GM12891 (cell line): ENCODE measurements at regions not wholly inside any gene's neighbourhood (a gene's known extent, or its start where the extent isn't known, plus 50 kb on each side); places are given as distances from the start of the nearest gene placed in this dataset.

ENCODE experiments used
- PAX5 ChIP-seq: IDR thresholded peaks from 2 replicates; pipeline ENCODE4 v1.6.1; 2011; ENCODE audit warnings: low read length, moderate library complexity, mild to moderate bottlenecking; ENCODE audit not compliant: insufficient read depth, severe bottlenecking
- POLR2A ChIP-seq: IDR thresholded peaks from 2 replicates; pipeline ENCODE4 v1.6.1; 2011; ENCODE audit warnings: low read depth, low read length, control low read depth
- POLR2AphosphoS5 ChIP-seq: IDR thresholded peaks from 2 replicates; pipeline ENCODE4 v1.6.1; 2011; ENCODE audit warnings: low read depth, low read length, control low read depth
- POU2F2 ChIP-seq: IDR thresholded peaks from 2 replicates; pipeline ENCODE4 v1.6.1; 2011; ENCODE audit warnings: low read depth, mild to moderate bottlenecking, control low read depth, low read length, moderate library complexity
- SPI1 ChIP-seq: IDR thresholded peaks from 2 replicates; pipeline ENCODE4 v1.6.1; 2011; ENCODE audit warnings: low read depth, low read length, control low read depth
- TAF1 ChIP-seq: IDR thresholded peaks from 2 replicates; pipeline ENCODE4 v1.6.1; 2011; ENCODE audit warnings: low read depth, low read length, control low read depth

GRCh38 chr18:75884728-75885127, 457.2 kb upstream of the SMIM21 start:
- TF ChIP-seq SPI1: no peak
- TF ChIP-seq POLR2A: no peak
- no peak for TF ChIP-seq POLR2AphosphoS5
- TF ChIP-seq PAX5: no peak
- TF ChIP-seq TAF1: no peak
- TF ChIP-seq POU2F2: no peak
